Neuronal stem cell (in vitro differentiated cells): ENCODE measurements at regions not wholly inside any gene's neighbourhood (a gene's known extent, or its start where the extent isn't known, plus 50 kb on each side); places are given as distances from the start of the nearest gene placed in this dataset.

Source experiments
- DNase-seq: peaks from one replicate; pipeline ENCODE4 v3.0.0-alpha.2; 2013; ENCODE audit warnings: low spot score
- H2AFZ ChIP-seq: one replicate; pipeline ENCODE4 v1.6.1; 2013; ENCODE audit warnings: mild to moderate bottlenecking, low read length, inconsistent platforms
- H2AK5ac ChIP-seq: 2 replicates; pipeline ENCODE4 v1.6.1; 2013; ENCODE audit warnings: low read depth, mild to moderate bottlenecking, inconsistent platforms, low read length, moderate library complexity, mixed read lengths
- H2BK120ac ChIP-seq: 2 replicates; pipeline ENCODE4 v1.6.1; 2013; ENCODE audit warnings: low read depth, mild to moderate bottlenecking, inconsistent platforms, low read length, moderate library complexity, mixed read lengths
- H2BK12ac ChIP-seq: one replicate; pipeline ENCODE4 v1.6.1; 2013; ENCODE audit warnings: low read length, inconsistent platforms
- H2BK15ac ChIP-seq: 2 replicates; pipeline ENCODE4 v1.6.1; 2013; ENCODE audit warnings: mild to moderate bottlenecking, low read length, inconsistent platforms, mixed read lengths
- H2BK5ac ChIP-seq: one replicate; pipeline ENCODE4 v1.6.1; 2013; ENCODE audit warnings: inconsistent platforms, mild to moderate bottlenecking, low read length, moderate library complexity
- H3K14ac ChIP-seq: one replicate; pipeline ENCODE4 v1.6.1; 2013; ENCODE audit warnings: low read length, inconsistent platforms
- H3K18ac ChIP-seq: 2 replicates; pipeline ENCODE4 v1.6.1; 2013; ENCODE audit warnings: low read length, inconsistent platforms
- H3K23ac ChIP-seq: 2 replicates; pipeline ENCODE4 v1.6.1; 2013; ENCODE audit warnings: low read depth, mild to moderate bottlenecking, mixed read lengths, low read length, inconsistent platforms; ENCODE audit not compliant: poor library complexity
- H3K27ac ChIP-seq: replicated peaks from 3 replicates; pipeline ENCODE4 v1.5.1; 2013; ENCODE audit warnings: low read length, inconsistent platforms
- H3K27me3 ChIP-seq, 3 experiments: 2 replicates each; pipeline ENCODE4 v1.6.1; 2013; ENCODE audit warnings: low read length in 3 of 3, mild to moderate bottlenecking in 2 of 3, inconsistent platforms in 1 of 3, low read depth in 1 of 3, mixed read lengths in 1 of 3, moderate library complexity in 1 of 3; ENCODE audit not compliant: control insufficient read depth in 3 of 3, insufficient read depth in 3 of 3
- H3K36me3 ChIP-seq, 2 donors: replicated peaks in 1 of 2; 2 replicates each; pipeline ENCODE4 v1.6.1; 2013; ENCODE audit warnings: low read length in 2 of 2; ENCODE audit not compliant: control insufficient read depth in 2 of 2, insufficient read depth in 2 of 2
- H3K4ac ChIP-seq: 2 replicates; pipeline ENCODE4 v1.6.1; 2013; ENCODE audit warnings: inconsistent platforms, mild to moderate bottlenecking, low read length, moderate library complexity
- H3K4me1 ChIP-seq, 2 donors: 1 replicate in 1 of 2; 2 replicates in 1 of 2; pipeline ENCODE4 v1.6.1; 2013; ENCODE audit warnings: low read length in 2 of 2, low read depth in 1 of 2; ENCODE audit not compliant: control insufficient read depth in 2 of 2, insufficient read depth in 1 of 2
- H3K4me2 ChIP-seq: one replicate; pipeline ENCODE4 v1.6.1; 2013; ENCODE audit warnings: mild to moderate bottlenecking, low read length, inconsistent platforms; ENCODE audit not compliant: insufficient read depth, poor library complexity, severe bottlenecking
- H3K4me3 ChIP-seq, 2 donors: 2 replicates each; pipeline ENCODE4 v1.5.1; 2013; ENCODE audit warnings: low read length in 2 of 2, mild to moderate bottlenecking in 2 of 2, inconsistent platforms in 1 of 2, moderate library complexity in 1 of 2
- H3K79me1 ChIP-seq: one replicate; pipeline ENCODE4 v1.6.1; 2013; ENCODE audit warnings: low read depth, mild to moderate bottlenecking, inconsistent platforms, low read length, moderate library complexity
- H3K9ac ChIP-seq: one replicate; pipeline ENCODE4 v1.6.1; 2013; ENCODE audit warnings: mild to moderate bottlenecking, low read depth, low read length, inconsistent platforms; ENCODE audit not compliant: poor library complexity
- H3K9me3 ChIP-seq, 2 donors: replicated peaks in 1 of 2; 2 replicates each; pipeline versions ENCODE3 to v1.6.1; 2013; ENCODE audit warnings: low read length in 2 of 2, mild to moderate bottlenecking in 2 of 2, inconsistent platforms in 1 of 2, low read depth in 1 of 2, mixed read lengths in 1 of 2, moderate library complexity in 1 of 2; ENCODE audit not compliant: control insufficient read depth in 2 of 2, insufficient read depth in 1 of 2
- H4K8ac ChIP-seq: one replicate; pipeline ENCODE4 v1.6.1; 2013; ENCODE audit warnings: low read depth, mild to moderate bottlenecking, inconsistent platforms, low read length, moderate library complexity
- H4K91ac ChIP-seq: one replicate; pipeline ENCODE4 v1.6.1; 2013; ENCODE audit warnings: low read length, low read depth, mild to moderate bottlenecking, inconsistent platforms; ENCODE audit not compliant: poor library complexity
- WGBS, 2 donors: extraction: QIAGEN DNeasy Blood & Tissue Kit; methylation state at CpG; one replicate each; pipeline ENCODE4 v1.1.7; 2013; ENCODE audit warnings: missing lambda C conversion rate in 2 of 2, mixed read lengths in 1 of 2; ENCODE audit not compliant: insufficient read length in 2 of 2, insufficient replicate concordance in 1 of 2; ENCODE audit errors: extremely low coverage in 2 of 2; 5-methylcytosine and 5-hydroxymethylcytosine counted together

DNA sequence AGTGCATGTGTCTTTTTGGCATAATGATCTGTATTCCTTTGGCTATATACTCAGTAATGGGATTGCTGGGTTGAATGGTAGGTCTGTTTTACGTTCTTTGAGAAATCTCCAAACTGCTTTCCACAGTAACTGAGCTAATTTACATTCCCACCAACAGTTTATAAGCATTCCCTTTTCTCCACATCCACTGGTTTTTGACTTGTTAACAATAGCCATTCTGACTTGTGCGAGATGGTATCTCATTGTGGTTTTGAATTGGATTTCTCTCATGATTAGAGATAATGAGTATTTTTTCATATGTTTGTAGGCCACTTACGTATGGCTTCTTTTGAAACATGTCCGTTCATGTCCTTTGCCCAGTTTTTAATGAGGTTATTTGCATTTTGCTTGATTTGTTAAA, 117.7 kb downstream of the CHCHD4 start:
- no peak overlapping the region for H3K4ac ChIP-seq
- H3K4me3 ChIP-seq: no peak overlapping the region
- H2AFZ ChIP-seq: no peak overlapping the region
- no peak overlapping the region for H3K14ac ChIP-seq
- H3K9ac ChIP-seq: no peak overlapping the region
- no peaks in the 10 kb centered on the region for H3K79me1 ChIP-seq
- no peak overlapping the region for H2BK120ac ChIP-seq
- no peaks in the 10 kb centered on the region for H3K4me1 ChIP-seq
- no peak overlapping the region for H3K27ac ChIP-seq
- no peak overlapping the region for H2BK5ac ChIP-seq
- H3K9me3 ChIP-seq: no peaks in the 10 kb centered on the region
- no peak overlapping the region for H2BK15ac ChIP-seq
- no peak overlapping the region for H3K23ac ChIP-seq
- H3K27me3 ChIP-seq: no peaks in the 10 kb centered on the region
- H2AK5ac ChIP-seq: no peak overlapping the region
- WGBS, 2 donors: no CpG with 5 or more reads among the region's 4 CpGs
- no peak for DNase-seq
- no peak overlapping the region for H3K18ac ChIP-seq
- no peak overlapping the region for H3K4me2 ChIP-seq
- no peaks in the 10 kb centered on the region for H3K36me3 ChIP-seq
- H2BK12ac ChIP-seq: no peak overlapping the region
- H4K8ac ChIP-seq: no peak overlapping the region
- no peak overlapping the region for H4K91ac ChIP-seq

GRCh38 chr3:14001136-14001535, 121.3 kb upstream of the WNT7A start:
- no peak overlapping the region for H3K4ac ChIP-seq
- H3K23ac ChIP-seq: no peak overlapping the region
- no peak overlapping the region for H4K91ac ChIP-seq
- no peak for DNase-seq
- H3K18ac ChIP-seq: no peak overlapping the region
- no peak overlapping the region for H3K9ac ChIP-seq
- H3K9me3 ChIP-seq: no peaks in the 10 kb centered on the region
- H2BK12ac ChIP-seq: no peak overlapping the region
- no peaks in the 10 kb centered on the region for H3K4me1 ChIP-seq
- no peak overlapping the region for H3K27ac ChIP-seq
- no peak overlapping the region for H3K14ac ChIP-seq
- H3K4me3 ChIP-seq: no peak overlapping the region
- H2BK5ac ChIP-seq: no peak overlapping the region
- no peak overlapping the region for H3K4me2 ChIP-seq
- no peaks in the 10 kb centered on the region for H3K79me1 ChIP-seq
- no peak overlapping the region for H4K8ac ChIP-seq
- H3K36me3 ChIP-seq: no peaks in the 10 kb centered on the region
- H3K27me3 ChIP-seq: no peaks in the 10 kb centered on the region
- H2AK5ac ChIP-seq: no peak overlapping the region
- H2BK120ac ChIP-seq: no peak overlapping the region
- no peak overlapping the region for H2BK15ac ChIP-seq
- no peak overlapping the region for H2AFZ ChIP-seq

- H3K9ac ChIP-seq: no peak overlapping the region
- H2AFZ ChIP-seq: no peak overlapping the region
- WGBS, 2 donors: no CpG with 5 or more reads among the region's 2 CpGs
- no peak overlapping the region for H2BK15ac ChIP-seq
- H4K91ac ChIP-seq: no peak overlapping the region
- H3K79me1 ChIP-seq: no peaks in the 10 kb centered on the region
- H3K27ac ChIP-seq: no peak overlapping the region
- H3K4me2 ChIP-seq: no peak overlapping the region
- H3K36me3 ChIP-seq: no peaks in the 10 kb centered on the region
- no peak overlapping the region for H2BK12ac ChIP-seq
- H4K8ac ChIP-seq: no peak overlapping the region
- H3K9me3 ChIP-seq: no peaks in the 10 kb centered on the region
- H2BK5ac ChIP-seq: no peak overlapping the region
- H3K18ac ChIP-seq: no peak overlapping the region
- no peak overlapping the region for H3K14ac ChIP-seq
- H3K27me3 ChIP-seq: no peaks in the 10 kb centered on the region
- H3K23ac ChIP-seq: no peak overlapping the region
- H3K4me3 ChIP-seq: no peak overlapping the region
- H2BK120ac ChIP-seq: no peak overlapping the region
- no peak for DNase-seq
- no peaks in the 10 kb centered on the region for H3K4me1 ChIP-seq
- H3K4ac ChIP-seq: no peak overlapping the region
- no peak overlapping the region for H2AK5ac ChIP-seq
Measured at GRCh38 chr3:14000556-14000955, 120.7 kb upstream of the WNT7A start.

GRCh38 chr3:13998831-13999230, 119.0 kb upstream of the WNT7A start:
- Histone ChIP-seq H2BK120ac (no peak overlapping the region), H4K91ac (no peak overlapping the region), H3K27ac (no peak overlapping the region), H3K4me1 (no peaks in the 10 kb centered on the region), H3K14ac (no peak overlapping the region), H3K18ac (no peak overlapping the region), H3K9me3 (no peaks in the 10 kb centered on the region), H4K8ac (no peak overlapping the region), H3K4me3 (no peak overlapping the region), H3K79me1 (no peaks in the 10 kb centered on the region), H2BK15ac (no peak overlapping the region), H3K9ac (no peak overlapping the region), H3K36me3 (no peaks in the 10 kb centered on the region), H2AFZ (no peak overlapping the region), H3K23ac (no peak overlapping the region), H2BK12ac (no peak overlapping the region), H2BK5ac (no peak overlapping the region), H3K4ac (no peak overlapping the region), H3K4me2 (no peak overlapping the region), H2AK5ac (no peak overlapping the region), H3K27me3 (no peaks in the 10 kb centered on the region)
- no peak for DNase-seq
- WGBS, 2 donors: no CpG with 5 or more reads among the region's 4 CpGs
